PC-3 (cell line): ENCODE measurements at regions not wholly inside any gene's neighbourhood (a gene's known extent, or its start where the extent isn't known, plus 50 kb on each side); places are given as distances from the start of the nearest gene placed in this dataset.
"Not testable (repeated sequence)": the region's sequence is repeated elsewhere in the genome, so short reads cannot be mapped to it uniquely, and the experiment has no call there.

Experiments used
- ATAC-seq: fragments of 200-7000 bp; cut with Tn5 transposase; 2 replicates; pipeline ENCODE4 v1.9.1; 2020; ENCODE audit warnings: mild to moderate bottlenecking, moderate library complexity
- BruUV-seq: library from RNA; stranded (reverse); fragments of 400-500 nt; replicated peaks from 2 replicates; lab custom pipeline; 2021; lab: Mats Ljungman, UMichigan
- CTCF ChIA-PET: fragments of 300-600 bp; sonication (Branson Sonifier 250); formaldehyde crosslinking; loops from one replicate; lab custom pipeline; 2022; ENCODE audit warnings: antibody characterized with exemption; lab: Charles Lee
- POLR2A ChIA-PET: fragments of 300-600 bp; sonication (Branson Sonifier 250); formaldehyde crosslinking; loops from one replicate; lab custom pipeline; 2022; ENCODE audit warnings: antibody characterized with exemption; ENCODE audit not compliant: unreplicated experiment; lab: Charles Lee
- DNase-seq: peaks from one replicate; pipeline ENCODE4 v3.0.0-alpha.2; 2015
- H2AFZ ChIP-seq: fragments of 300-600 bp; sonication (generic); 2 replicates; pipeline ENCODE4 v1.6.0; 2016; ENCODE audit warnings: antibody characterized with exemption, low read length
- H3F3A ChIP-seq: fragments of 300-600 bp; sonication (generic); one replicate; pipeline ENCODE4 v1.6.0; 2017; ENCODE audit warnings: antibody characterized with exemption, low read length, control low read depth, mild to moderate bottlenecking; ENCODE audit not compliant: unreplicated experiment
- H3K27ac ChIP-seq: fragments of 300-600 bp; sonication (generic); 2 replicates; pipeline ENCODE4 v1.5.1; 2016; ENCODE audit warnings: mild to moderate bottlenecking, low read length
- H3K27me3 ChIP-seq: fragments of 300-600 bp; sonication (generic); 2 replicates; pipeline ENCODE4 v1.6.1; 2016; ENCODE audit warnings: low read length, mixed read lengths
- H3K36me3 ChIP-seq: fragments of 300-600 bp; sonication (generic); 2 replicates; pipeline ENCODE4 v1.6.1; 2016; ENCODE audit warnings: low read depth, mixed run types, low read length, mixed read lengths
- H3K4me1 ChIP-seq: fragments of 300-600 bp; sonication (generic); 2 replicates; pipeline ENCODE4 v1.5.1; 2016; ENCODE audit warnings: low read length; ENCODE audit not compliant: insufficient read depth
- H3K4me2 ChIP-seq: fragments of 300-600 bp; sonication (generic); 2 replicates; pipeline ENCODE4 v1.6.0; 2016; ENCODE audit warnings: low read length
- H3K4me3 ChIP-seq: fragments of 300-600 bp; sonication (generic); 2 replicates; pipeline ENCODE4 v1.5.1; 2016; ENCODE audit warnings: mild to moderate bottlenecking, low read length, mixed read lengths
- H3K79me2 ChIP-seq: fragments of 300-600 bp; sonication (generic); 2 replicates; pipeline ENCODE4 v1.6.1; 2017; ENCODE audit warnings: low read length, mixed read lengths
- H3K9ac ChIP-seq: fragments of 300-600 bp; sonication (generic); 2 replicates; pipeline ENCODE4 v1.6.0; 2016; ENCODE audit warnings: mild to moderate bottlenecking, low read length
- H3K9me2 ChIP-seq: fragments of 300-600 bp; sonication (generic); replicated peaks from 2 replicates; pipeline ENCODE4 v1.6.1; 2016; ENCODE audit warnings: mixed run types, low read length, mixed read lengths
- H3K9me3 ChIP-seq: fragments of 300-600 bp; sonication (generic); 2 replicates; pipeline ENCODE4 v1.6.1; 2016; ENCODE audit warnings: low read length, mixed read lengths
- H4K20me1 ChIP-seq: fragments of 300-600 bp; sonication (generic); 2 replicates; pipeline ENCODE4 v1.6.1; 2016; ENCODE audit warnings: low read length, mixed read lengths
- CTCF ChIP-seq: fragments of 300-600 bp; sonication (generic); conservative IDR thresholded peaks from 2 replicates; pipeline ENCODE4 v1.5.1; 2017; ENCODE audit warnings: antibody characterized with exemption, low read depth, mild to moderate bottlenecking, low read length
- EZH2 ChIP-seq: fragments of 300-600 bp; sonication (generic); IDR thresholded peaks from one replicate; pipeline ENCODE4 v1.6.1; 2017; ENCODE audit warnings: antibody characterized with exemption, mild to moderate bottlenecking, low read length; ENCODE audit not compliant: unreplicated experiment
- EZH2phosphoT487 ChIP-seq: fragments of 300-600 bp; sonication (generic); IDR thresholded peaks from 2 replicates; pipeline ENCODE4 v1.6.1; 2018; ENCODE audit warnings: mild to moderate bottlenecking, antibody characterized with exemption, low read length, borderline replicate concordance
- intact Hi-C: fragments of 100-400 bp; cut with micrococcal nuclease; formaldehyde crosslinking; loops from 2 replicates; pipeline ENCODE4 v1.9.0; 2023

- POLR2A ChIA-PET = no interaction called here
- Histone ChIP-seq H3K4me1 (no peaks in the 10 kb centered on the region), H3K4me3 (no peak overlapping the region), H3K27ac (no peak overlapping the region), H4K20me1 (no peaks in the 10 kb centered on the region), H2AFZ (no peak overlapping the region), H3K9me3 (no peaks in the 10 kb centered on the region), H3F3A (no peaks in the 10 kb centered on the region), H3K9me2 (no peaks in the 10 kb centered on the region), H3K79me2 (no peaks in the 10 kb centered on the region), H3K4me2 (no peak overlapping the region), H3K9ac (no peak overlapping the region), H3K36me3 (no peaks in the 10 kb centered on the region), H3K27me3 (peaks cover 34% of the 10 kb centered on the region; the same call in 1 of the 2 replicates)
- ATAC-seq (no peak), DNase-seq (no peak)
- CTCF ChIA-PET = no interaction called here
- no peak for TF ChIP-seq EZH2
- no peak for TF ChIP-seq CTCF
- TF ChIP-seq EZH2phosphoT487 = no peak
- intact Hi-C loops = no loop called here
- BruUV-seq = no TSS peak
These were observed 88.7 kb upstream of the HPF1 start for GRCh38 chr4:169846396-169846795.

- Histone ChIP-seq H3K9me3 (no peaks in the 10 kb centered on the region), H4K20me1 (no peaks in the 10 kb centered on the region), H3K9me2 (no peaks in the 10 kb centered on the region), H3K9ac (no peak overlapping the region), H3K27me3 (0 out of 2 replicates have a peak, but pooled peaks cover 10% of the 10 kb centered on the region), H3K4me1 (no peaks in the 10 kb centered on the region), H3F3A (no peaks in the 10 kb centered on the region), H3K27ac (no peak overlapping the region), H3K4me2 (no peak overlapping the region), H2AFZ (no peak overlapping the region), H3K36me3 (no peaks in the 10 kb centered on the region), H3K4me3 (no peak overlapping the region), H3K79me2 (no peaks in the 10 kb centered on the region)
- intact Hi-C loops = no loop called here
- ATAC-seq = no peak
- no peak for DNase-seq
- TF ChIP-seq EZH2 = no peak
- no peak for TF ChIP-seq CTCF
- TF ChIP-seq EZH2phosphoT487 = no peak
- ChIA-PET CTCF (interaction anchor here (0.7 kb wide), 1 partner anchor 18 kb away, joined by 11 read pairs; no protein-coding TSS in a partner anchor), POLR2A (no interaction called here)
- BruUV-seq = no TSS peak
These were observed 84.0 kb upstream of the HPF1 start for GRCh38 chr4:169841776-169842175.

- no peaks in the 10 kb centered on the region for H3K9me3 ChIP-seq
- no peaks in the 10 kb centered on the region for H3K9me2 ChIP-seq
- no peaks in the 10 kb centered on the region for H3K4me1 ChIP-seq
- intact Hi-C loops = no loop called here
- no peak overlapping the region for H3K4me2 ChIP-seq
- no peaks in the 10 kb centered on the region for H4K20me1 ChIP-seq
- BruUV-seq = no TSS peak
- H3K79me2 ChIP-seq = no peaks in the 10 kb centered on the region
- H2AFZ ChIP-seq = no peak overlapping the region
- ChIA-PET POLR2A (no interaction called here), CTCF (no interaction called here)
- TF ChIP-seq EZH2phosphoT487 = no peak
- H3K27ac ChIP-seq = no peak overlapping the region
- H3K4me3 ChIP-seq = no peak overlapping the region
- DNase-seq (no peak), ATAC-seq (no peak)
- H3K36me3 ChIP-seq = no peaks in the 10 kb centered on the region
- no peaks in the 10 kb centered on the region for H3F3A ChIP-seq
- H3K9ac ChIP-seq = no peak overlapping the region
- 0 out of 2 replicates have a peak, but pooled peaks cover 10% of the 10 kb centered on the region for H3K27me3 ChIP-seq
These were observed 82.8 kb upstream of the HPF1 start for GRCh38 chr4:169840554-169840953.

GRCh38 chr4:169828329-169828728 lies 70.6 kb upstream of the HPF1 start:
- ATAC-seq, POLR2A ChIA-PET, H3K27me3 ChIP-seq, H2AFZ ChIP-seq, intact Hi-C loops, BruUV-seq, H4K20me1 ChIP-seq, H3K4me2 ChIP-seq, H3F3A ChIP-seq, H3K36me3 ChIP-seq, H3K9me3 ChIP-seq, DNase-seq, H3K4me1 ChIP-seq, H3K9me2 ChIP-seq, H3K4me3 ChIP-seq, H3K27ac ChIP-seq, H3K9ac ChIP-seq, H3K79me2 ChIP-seq, CTCF ChIA-PET: not testable (repeated sequence)
